ENCODE measurements at regions not wholly inside any gene's neighbourhood (a gene's known extent, or its start where the extent isn't known, plus 50 kb on each side); places are given as distances from the start of the nearest gene placed in this dataset.

DNA sequence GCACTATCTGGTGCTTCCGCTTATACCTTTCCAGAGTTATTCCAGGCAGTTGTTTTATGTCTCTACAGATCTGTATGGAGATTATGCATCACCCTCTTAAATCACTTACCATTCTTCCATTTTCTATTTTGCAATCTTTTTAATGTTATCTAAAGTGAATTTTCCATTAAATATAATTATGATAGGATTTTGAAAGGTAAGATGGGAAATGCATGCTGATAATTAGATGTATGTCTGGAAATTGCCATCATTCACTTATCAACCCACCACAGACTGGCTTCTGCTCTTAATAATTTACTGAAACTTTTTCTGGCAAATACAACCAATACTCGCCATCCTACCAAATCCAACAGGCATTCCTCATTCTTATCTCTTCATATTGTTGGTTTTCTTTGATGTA is 227.4 kb upstream of the MC4R start:
- no peak for TF ChIP-seq EZH2 (IDR thresholded peaks at IDR 0.05; ENCODE audit: borderline replicate concordance, low read depth, low read length, poor library complexity, severe bottlenecking)
- TF ChIP-seq, protein P1, sequence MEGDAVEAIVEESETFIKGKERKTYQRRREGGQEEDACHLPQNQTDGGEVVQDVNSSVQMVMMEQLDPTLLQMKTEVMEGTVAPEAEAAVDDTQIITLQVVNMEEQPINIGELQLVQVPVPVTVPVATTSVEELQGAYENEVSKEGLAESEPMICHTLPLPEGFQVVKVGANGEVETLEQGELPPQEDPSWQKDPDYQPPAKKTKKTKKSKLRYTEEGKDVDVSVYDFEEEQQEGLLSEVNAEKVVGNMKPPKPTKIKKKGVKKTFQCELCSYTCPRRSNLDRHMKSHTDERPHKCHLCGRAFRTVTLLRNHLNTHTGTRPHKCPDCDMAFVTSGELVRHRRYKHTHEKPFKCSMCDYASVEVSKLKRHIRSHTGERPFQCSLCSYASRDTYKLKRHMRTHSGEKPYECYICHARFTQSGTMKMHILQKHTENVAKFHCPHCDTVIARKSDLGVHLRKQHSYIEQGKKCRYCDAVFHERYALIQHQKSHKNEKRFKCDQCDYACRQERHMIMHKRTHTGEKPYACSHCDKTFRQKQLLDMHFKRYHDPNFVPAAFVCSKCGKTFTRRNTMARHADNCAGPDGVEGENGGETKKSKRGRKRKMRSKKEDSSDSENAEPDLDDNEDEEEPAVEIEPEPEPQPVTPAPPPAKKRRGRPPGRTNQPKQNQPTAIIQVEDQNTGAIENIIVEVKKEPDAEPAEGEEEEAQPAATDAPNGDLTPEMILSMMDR (conservative IDR thresholded peaks at IDR 0.05; ENCODE audit: low read depth, low read length): no peak

All from A673 (cell line).